KMS-11 (cell line): ENCODE measurements at regions not wholly inside any gene's neighbourhood (a gene's known extent, or its start where the extent isn't known, plus 50 kb on each side); places are given as distances from the start of the nearest gene placed in this dataset.

Source experiments
- H2AFZ ChIP-seq: fragments of 200-600 bp; sonication (generic); 2 replicates; pipeline ENCODE4 v1.6.1; 2016; ENCODE audit warnings: antibody characterized with exemption, mixed run types, low read depth
- H3K27ac ChIP-seq: fragments of 200-600 bp; sonication (generic); 2 replicates; pipeline ENCODE4 v1.6.1; 2016; ENCODE audit warnings: mild to moderate bottlenecking, mixed run types
- H3K27me3 ChIP-seq: fragments of 200-600 bp; sonication (generic); 2 replicates; pipeline ENCODE4 v1.6.1; 2017; ENCODE audit warnings: mild to moderate bottlenecking, low read depth, mixed run types, moderate library complexity; ENCODE audit not compliant: insufficient read depth
- H3K36me3 ChIP-seq: fragments of 200-600 bp; sonication (generic); 2 replicates; pipeline ENCODE4 v1.6.1; 2017; ENCODE audit warnings: mild to moderate bottlenecking, mixed run types; ENCODE audit not compliant: insufficient read depth
- H3K4me1 ChIP-seq: fragments of 200-600 bp; sonication (generic); 2 replicates; pipeline ENCODE4 v1.6.1; 2016; ENCODE audit warnings: mild to moderate bottlenecking, low read depth, mixed run types; ENCODE audit not compliant: poor library complexity, severe bottlenecking
- H3K4me2 ChIP-seq: fragments of 200-600 bp; sonication (generic); 2 replicates; pipeline ENCODE4 v1.7.0; 2016; ENCODE audit warnings: mild to moderate bottlenecking, mixed run types
- H3K4me3 ChIP-seq: fragments of 200-600 bp; sonication (generic); IDR thresholded peaks from 2 replicates; pipeline ENCODE4 v1.6.1; 2017; ENCODE audit warnings: low read depth, low read length, mixed read lengths; ENCODE audit not compliant: insufficient read depth
- H3K79me2 ChIP-seq: fragments of 200-600 bp; sonication (generic); 2 replicates; pipeline ENCODE4 v1.6.1; 2016; ENCODE audit warnings: low read depth, mixed run types; ENCODE audit not compliant: insufficient read depth
- H3K9ac ChIP-seq: fragments of 200-600 bp; sonication (generic); 2 replicates; pipeline ENCODE4 v1.6.1; 2016; ENCODE audit warnings: mild to moderate bottlenecking, mixed run types
- H4K20me1 ChIP-seq: fragments of 200-600 bp; sonication (generic); 2 replicates; pipeline ENCODE4 v1.6.1; 2016; ENCODE audit warnings: mild to moderate bottlenecking, mixed run types; ENCODE audit not compliant: insufficient read depth
- CTCF ChIP-seq: fragments of 200-600 bp; sonication (generic); conservative IDR thresholded peaks from 2 replicates; pipeline ENCODE4 v1.6.1; 2017; ENCODE audit warnings: low read depth, mild to moderate bottlenecking, antibody characterized with exemption, low read length, moderate library complexity, mixed read lengths

GRCh38 chr12:18970603-18971002 is 158.9 kb upstream of the PLEKHA5 start:
- no peak overlapping the region for H3K27ac ChIP-seq
- H3K9ac ChIP-seq, result no peak overlapping the region
- no peaks in the 10 kb centered on the region for H3K4me1 ChIP-seq
- H2AFZ ChIP-seq, result no peak overlapping the region
- H3K79me2 ChIP-seq, result no peaks in the 10 kb centered on the region
- no peak for TF ChIP-seq CTCF
- H4K20me1 ChIP-seq, result no peaks in the 10 kb centered on the region
- H3K4me2 ChIP-seq, result no peak overlapping the region
- no peak overlapping the region for H3K4me3 ChIP-seq
- no peaks in the 10 kb centered on the region for H3K27me3 ChIP-seq
- no peaks in the 10 kb centered on the region for H3K36me3 ChIP-seq

- H3K4me2 ChIP-seq, result no peak overlapping the region
- no peak overlapping the region for H2AFZ ChIP-seq
- no peak overlapping the region for H3K4me3 ChIP-seq
- no peaks in the 10 kb centered on the region for H3K36me3 ChIP-seq
- TF ChIP-seq CTCF, result no peak
- H3K27me3 ChIP-seq, result no peaks in the 10 kb centered on the region
- no peak overlapping the region for H3K9ac ChIP-seq
- H3K27ac ChIP-seq, result no peak overlapping the region
- no peaks in the 10 kb centered on the region for H4K20me1 ChIP-seq
- no peaks in the 10 kb centered on the region for H3K79me2 ChIP-seq
- H3K4me1 ChIP-seq, result no peaks in the 10 kb centered on the region
Observed at GRCh38 chr12:18971932-18972331, 157.6 kb upstream of the PLEKHA5 start.

GRCh38 chr12:18975933-18976332 is 153.6 kb upstream of the PLEKHA5 start:
- TF ChIP-seq CTCF, result no peak
- H3K4me2 ChIP-seq, result no peak overlapping the region
- no peak overlapping the region for H3K9ac ChIP-seq
- no peaks in the 10 kb centered on the region for H3K79me2 ChIP-seq
- no peaks in the 10 kb centered on the region for H3K27me3 ChIP-seq
- H3K36me3 ChIP-seq, result no peaks in the 10 kb centered on the region
- H3K4me3 ChIP-seq, result no peak overlapping the region
- no peaks in the 10 kb centered on the region for H4K20me1 ChIP-seq
- H3K4me1 ChIP-seq, result no peaks in the 10 kb centered on the region
- H2AFZ ChIP-seq, result no peak overlapping the region
- no peak overlapping the region for H3K27ac ChIP-seq

- H2AFZ ChIP-seq, result no peak overlapping the region
- no peaks in the 10 kb centered on the region for H4K20me1 ChIP-seq
- no peak overlapping the region for H3K9ac ChIP-seq
- H3K4me1 ChIP-seq, result no peaks in the 10 kb centered on the region
- H3K79me2 ChIP-seq, result no peaks in the 10 kb centered on the region
- no peaks in the 10 kb centered on the region for H3K36me3 ChIP-seq
- no peak overlapping the region for H3K27ac ChIP-seq
- TF ChIP-seq CTCF, result no peak
- no peaks in the 10 kb centered on the region for H3K27me3 ChIP-seq
- no peak overlapping the region for H3K4me3 ChIP-seq
- H3K4me2 ChIP-seq, result no peak overlapping the region
Observed at GRCh38 chr12:18979401-18980126, 150.0 kb upstream of the PLEKHA5 start.
